IPS-15b (cell line): ENCODE measurements at regions not wholly inside any gene's neighbourhood (a gene's known extent, or its start where the extent isn't known, plus 50 kb on each side); places are given as distances from the start of the nearest gene placed in this dataset.

Source experiments
- H3K27me3 ChIP-seq: one replicate; pipeline ENCODE4 v1.6.1; 2013; ENCODE audit warnings: low read length; ENCODE audit not compliant: control insufficient read depth, insufficient read depth
- H3K36me3 ChIP-seq: one replicate; pipeline ENCODE4 v1.6.1; 2013; ENCODE audit warnings: low read length; ENCODE audit not compliant: control insufficient read depth, insufficient read depth
- H3K4me1 ChIP-seq: one replicate; pipeline ENCODE4 v1.6.1; 2013; ENCODE audit warnings: mild to moderate bottlenecking, low read length; ENCODE audit not compliant: control insufficient read depth, insufficient read depth
- H3K4me3 ChIP-seq: one replicate; pipeline ENCODE4 v1.5.1; 2013; ENCODE audit warnings: low read depth, low read length
- H3K9ac ChIP-seq: one replicate; pipeline ENCODE4 v1.6.1; 2013; ENCODE audit warnings: low read depth, mild to moderate bottlenecking, low read length
- H3K9me3 ChIP-seq: one replicate; pipeline ENCODE4 v1.6.1; 2013; ENCODE audit warnings: mild to moderate bottlenecking, low read length; ENCODE audit not compliant: control insufficient read depth, insufficient read depth

- H3K9me3 ChIP-seq = no peaks in the 10 kb centered on the region
Measured at GRCh38 chr3:14590569-14590968, 50.4 kb upstream of the GRIP2 start.

DNA sequence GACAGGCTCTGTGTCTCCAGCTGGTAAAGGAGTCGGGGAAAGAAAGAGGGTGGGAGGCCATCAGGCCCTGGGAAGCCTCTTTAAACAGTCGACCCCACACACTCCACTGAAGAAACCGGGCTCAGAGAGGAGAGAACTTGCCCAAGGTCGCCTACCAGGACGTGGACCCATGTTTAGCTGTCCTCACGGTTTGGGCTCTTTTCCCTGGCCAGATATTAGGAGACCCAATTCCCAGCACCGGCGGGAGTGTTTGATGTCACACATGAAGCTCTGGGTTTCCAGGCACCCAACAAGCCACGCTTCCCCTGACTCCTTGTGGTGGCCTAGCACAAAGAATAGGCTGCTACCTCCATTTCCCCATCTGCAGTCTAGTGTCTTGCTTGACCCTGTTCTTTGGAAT, 52.2 kb upstream of the GRIP2 start:
- Histone ChIP-seq H3K9me3 (no peaks in the 10 kb centered on the region), H3K36me3 (no peaks in the 10 kb centered on the region), H3K9ac (no peak overlapping the region), H3K27me3 (no peaks in the 10 kb centered on the region), H3K4me3 (no peak overlapping the region), H3K4me1 (peaks cover 3% of the 10 kb centered on the region)

More at GRCh38 chr3:14590569-14590968, 50.4 kb upstream of the GRIP2 start:
- Histone ChIP-seq H3K36me3 (no peaks in the 10 kb centered on the region), H3K4me3 (no peak overlapping the region), H3K9ac (no peak overlapping the region), H3K4me1 (peaks cover 3% of the 10 kb centered on the region), H3K27me3 (no peaks in the 10 kb centered on the region)

DNA sequence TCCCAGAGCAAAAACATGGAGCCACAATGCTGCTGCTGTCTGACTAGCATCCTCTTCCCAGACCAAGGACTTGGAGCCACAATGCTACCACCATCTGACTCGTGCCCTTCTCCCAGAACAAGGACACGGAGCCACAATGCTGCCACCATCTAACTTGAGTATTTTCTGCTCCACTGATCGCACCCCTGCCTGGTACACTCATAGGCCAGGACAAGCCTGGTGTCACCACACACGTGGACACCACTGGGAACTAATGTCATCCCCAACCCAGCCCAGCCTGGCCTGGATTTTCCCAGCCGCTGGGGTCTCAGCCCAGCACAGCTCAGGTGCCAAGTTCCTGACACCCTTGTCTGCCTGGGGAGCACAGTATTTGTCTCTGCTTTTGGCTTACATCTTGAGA, 52.7 kb upstream of the GRIP2 start:
- Histone ChIP-seq H3K4me3 (no peak overlapping the region), H3K36me3 (no peaks in the 10 kb centered on the region), H3K9ac (no peak overlapping the region), H3K27me3 (no peaks in the 10 kb centered on the region), H3K4me1 (peaks cover 3% of the 10 kb centered on the region), H3K9me3 (no peaks in the 10 kb centered on the region)

DNA sequence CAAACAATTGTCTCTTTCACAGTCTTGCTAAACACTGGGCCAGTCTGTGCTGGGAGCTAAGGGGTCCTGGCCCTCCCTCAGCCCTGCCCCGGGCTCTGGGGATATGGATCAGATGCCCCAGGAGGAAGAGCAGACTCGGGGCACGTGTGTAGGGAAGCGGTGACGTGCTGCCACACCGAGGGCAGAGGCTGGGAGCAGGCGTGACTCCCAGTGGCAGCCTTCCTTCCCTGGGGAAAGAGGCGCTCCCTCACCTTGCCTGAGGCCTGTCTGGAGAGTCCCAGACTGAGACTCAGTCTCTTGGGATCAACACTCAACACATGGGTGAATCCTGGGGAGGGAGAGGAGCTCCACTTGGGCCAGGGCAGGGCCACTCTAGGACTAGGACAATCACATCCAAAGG, 54.1 kb upstream of the GRIP2 start:
- H3K36me3 ChIP-seq = no peaks in the 10 kb centered on the region
- no peaks in the 10 kb centered on the region for H3K27me3 ChIP-seq
- H3K9me3 ChIP-seq = no peaks in the 10 kb centered on the region
- peaks cover 3% of the 10 kb centered on the region for H3K4me1 ChIP-seq
- no peak overlapping the region for H3K4me3 ChIP-seq
- no peak overlapping the region for H3K9ac ChIP-seq

GRCh38 chr3:14595561-14595960, 55.4 kb upstream of the GRIP2 start:
- no peak overlapping the region for H3K4me3 ChIP-seq
- peaks cover under 1% of the 10 kb centered on the region for H3K27me3 ChIP-seq
- H3K9me3 ChIP-seq = no peaks in the 10 kb centered on the region
- no peaks in the 10 kb centered on the region for H3K4me1 ChIP-seq
- no peaks in the 10 kb centered on the region for H3K36me3 ChIP-seq
- H3K9ac ChIP-seq = no peak overlapping the region

- Histone ChIP-seq H3K9me3 (no peaks in the 10 kb centered on the region), H3K9ac (no peak overlapping the region), H3K27me3 (peaks cover 8% of the 10 kb centered on the region), H3K4me3 (no peak overlapping the region), H3K4me1 (peaks cover 5% of the 10 kb centered on the region), H3K36me3 (no peaks in the 10 kb centered on the region)
Measured at GRCh38 chr3:14597266-14597665, 54.3 kb upstream of the CCDC174 start.

GRCh38 chr3:14598143-14598569, 53.4 kb upstream of the CCDC174 start:
- Histone ChIP-seq H3K36me3 (no peaks in the 10 kb centered on the region), H3K4me1 (peaks cover 5% of the 10 kb centered on the region), H3K9ac (no peak overlapping the region), H3K27me3 (peaks cover 8% of the 10 kb centered on the region), H3K4me3 (no peak overlapping the region), H3K9me3 (no peaks in the 10 kb centered on the region)

DNA sequence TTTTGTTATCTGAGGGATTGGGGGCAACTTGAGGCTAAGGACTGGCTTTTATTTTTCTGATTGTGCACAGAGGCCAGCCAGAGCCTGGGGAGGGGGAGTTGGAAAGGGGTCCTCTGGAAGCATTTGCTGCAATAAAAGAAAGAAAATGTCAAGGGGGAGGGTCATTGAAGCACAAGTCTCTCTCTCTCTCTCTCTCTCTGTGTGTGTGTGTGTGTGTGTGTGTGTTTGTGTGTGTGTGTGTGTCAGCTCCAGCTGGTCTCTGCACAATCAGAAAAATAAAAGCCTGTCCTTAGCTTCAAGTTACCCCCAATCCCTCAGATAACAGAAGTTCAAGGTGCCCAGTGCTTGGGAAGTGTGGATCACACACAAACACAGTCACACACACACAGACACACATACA, 52.1 kb upstream of the CCDC174 start:
- H3K36me3 ChIP-seq = no peaks in the 10 kb centered on the region
- no peak overlapping the region for H3K4me3 ChIP-seq
- H3K4me1 ChIP-seq = peaks cover 5% of the 10 kb centered on the region
- H3K9me3 ChIP-seq = no peaks in the 10 kb centered on the region
- peaks cover 19% of the 10 kb centered on the region for H3K27me3 ChIP-seq
- H3K9ac ChIP-seq = no peak overlapping the region

DNA sequence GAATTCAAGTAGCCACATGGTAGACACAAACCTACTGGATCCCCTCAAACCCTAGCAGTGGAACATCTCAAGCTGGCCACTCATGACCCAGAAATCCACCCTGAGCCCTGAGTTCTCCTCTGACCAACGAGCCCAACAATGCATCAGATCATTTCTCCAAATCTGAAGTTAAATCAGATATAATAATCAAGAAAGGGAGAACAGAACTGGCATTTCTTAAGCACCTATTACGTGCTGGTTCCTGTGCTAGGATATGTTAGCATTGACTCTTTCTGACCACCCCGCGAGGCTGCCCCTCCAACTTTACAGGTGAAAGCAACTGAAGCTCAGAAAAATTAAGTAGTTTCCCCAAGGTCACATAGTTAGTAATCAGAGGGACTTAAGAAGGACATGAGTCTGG, 51.5 kb upstream of the CCDC174 start:
- H3K9me3 ChIP-seq = no peaks in the 10 kb centered on the region
- H3K36me3 ChIP-seq = no peaks in the 10 kb centered on the region
- H3K4me3 ChIP-seq = no peak overlapping the region
- H3K9ac ChIP-seq = no peak overlapping the region
- peaks cover 5% of the 10 kb centered on the region for H3K4me1 ChIP-seq
- peaks cover 19% of the 10 kb centered on the region for H3K27me3 ChIP-seq

- no peak overlapping the region for H3K9ac ChIP-seq
- peak overlapping the region; percentile 56 for H3K4me3 ChIP-seq
Measured at GRCh38 chr3:14600856-14601610, 50.5 kb upstream of the CCDC174 start.

GRCh38 chr3:14601692-14602005, 49.9 kb upstream of the CCDC174 start:
- no peaks in the 10 kb centered on the region for H3K9me3 ChIP-seq
- H3K9ac ChIP-seq = no peak overlapping the region
- peak overlapping the region; percentile 56 for H3K4me3 ChIP-seq
- peaks cover 5% of the 10 kb centered on the region for H3K4me1 ChIP-seq
- H3K36me3 ChIP-seq = no peaks in the 10 kb centered on the region
- H3K27me3 ChIP-seq = peaks cover 19% of the 10 kb centered on the region

More at GRCh38 chr3:14600856-14601610, 50.5 kb upstream of the CCDC174 start:
- H3K9me3 ChIP-seq = no peaks in the 10 kb centered on the region
- H3K27me3 ChIP-seq = peaks cover 19% of the 10 kb centered on the region
- peaks cover 5% of the 10 kb centered on the region for H3K4me1 ChIP-seq
- no peaks in the 10 kb centered on the region for H3K36me3 ChIP-seq
